ENCODE measurements at regions not wholly inside any gene's neighbourhood (a gene's known extent, or its start where the extent isn't known, plus 50 kb on each side); places are given as distances from the start of the nearest gene placed in this dataset.

DNA sequence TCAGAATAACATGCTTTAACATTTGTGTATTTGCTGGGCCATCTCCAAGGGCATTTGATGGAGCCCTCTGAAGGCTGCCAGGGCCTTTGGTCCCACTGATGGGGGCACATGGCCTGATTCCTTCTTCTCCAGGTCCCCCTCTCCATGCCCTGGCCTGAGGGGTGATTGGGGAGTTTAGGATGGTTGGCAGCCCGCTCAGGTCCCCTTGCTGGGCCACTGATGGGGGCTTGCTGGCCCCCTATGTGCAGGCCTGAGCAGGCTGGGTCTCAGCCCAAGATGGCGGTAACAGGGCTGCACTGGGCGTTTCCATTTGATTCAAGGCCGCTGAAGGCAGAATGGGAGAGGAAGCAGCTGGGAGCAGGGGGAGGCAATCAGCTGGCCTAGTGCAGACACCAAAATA, 113.7 kb upstream of the NECTIN1 start:
- DNase-seq: no peak
- no peaks in the 10 kb centered on the region for H3K36me3 Mint-ChIP-seq (ENCODE audit: low read depth)
- H3K27me3 Mint-ChIP-seq: peaks cover 37% of the 10 kb centered on the region
- H3K27ac Mint-ChIP-seq: no peak overlapping the region
- no peak overlapping the region for H3K4me3 Mint-ChIP-seq
- no peaks in the 10 kb centered on the region for H3K9me3 Mint-ChIP-seq
- no peaks in the 10 kb centered on the region for H3K4me1 Mint-ChIP-seq (ENCODE audit: low read depth)

DNA sequence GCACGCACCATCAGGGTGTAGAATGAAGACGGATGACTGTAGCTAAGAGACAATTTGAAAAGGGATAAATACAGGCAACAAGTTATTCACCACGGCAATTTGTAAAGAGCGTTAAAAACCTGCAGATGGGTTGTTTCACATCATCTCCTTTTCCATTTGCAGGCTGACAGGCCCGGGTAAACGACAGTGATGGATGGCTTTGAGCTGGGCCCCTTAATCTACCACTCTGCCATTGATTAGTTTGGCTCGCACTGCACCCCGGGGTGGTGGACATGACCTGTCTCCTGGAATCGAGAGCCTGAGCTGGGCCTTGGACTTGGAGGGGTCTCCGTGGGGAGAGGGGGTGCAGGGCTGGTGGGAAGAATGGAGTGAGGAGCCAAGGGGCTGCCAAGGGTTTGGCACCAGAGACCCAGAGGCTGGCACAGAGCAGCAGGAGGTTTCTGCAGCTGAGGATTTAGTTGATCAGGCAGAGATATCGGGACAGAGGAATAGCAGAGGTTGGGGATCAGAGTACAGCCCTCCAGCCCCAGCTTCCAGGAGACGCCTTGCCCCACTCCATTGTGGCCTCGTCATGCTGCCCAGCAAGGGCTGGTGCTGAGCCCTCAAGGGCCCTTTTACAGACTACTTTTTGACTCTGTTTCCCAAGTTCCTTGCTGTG, 110.6 kb upstream of the NECTIN1 start:
- peaks cover 55% of the 10 kb centered on the region for H3K27me3 Mint-ChIP-seq
- H3K36me3 Mint-ChIP-seq (ENCODE audit: low read depth): no peaks in the 10 kb centered on the region
- H3K4me1 Mint-ChIP-seq (ENCODE audit: low read depth): peaks cover 16% of the 10 kb centered on the region
- no peak overlapping the region for H3K4me3 Mint-ChIP-seq
- no peak overlapping the region for H3K27ac Mint-ChIP-seq
- H3K9me3 Mint-ChIP-seq: no peaks in the 10 kb centered on the region
- DNase-seq: no peak

DNA sequence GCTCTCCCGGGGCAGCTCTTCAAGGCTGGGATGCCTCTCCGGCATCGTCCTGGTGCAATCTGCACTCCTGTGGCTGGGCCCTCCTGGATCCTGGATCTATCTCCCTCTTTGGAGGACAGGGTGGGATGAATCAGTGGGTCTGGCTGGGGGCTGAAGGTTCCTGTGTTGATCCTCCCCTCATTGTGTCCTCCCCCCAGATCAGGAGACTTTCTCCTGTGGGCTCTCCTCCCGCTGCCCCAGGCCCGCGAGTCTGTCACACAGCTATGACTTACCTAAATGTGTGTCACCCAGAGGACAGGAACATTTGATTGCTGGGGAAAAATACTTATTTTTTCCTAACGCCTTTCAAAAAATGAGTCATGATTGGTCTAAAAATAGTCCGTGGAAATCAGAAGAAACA, 106.8 kb upstream of the NECTIN1 start:
- no peak for DNase-seq
- Mint-ChIP-seq H3K27ac (peak overlapping the region; percentile 50), H3K27me3 (peaks cover 68% of the 10 kb centered on the region), H3K9me3 (no peaks in the 10 kb centered on the region), H3K4me1 (ENCODE audit: low read depth) (peaks cover 17% of the 10 kb centered on the region), H3K4me3 (no peak overlapping the region), H3K36me3 (ENCODE audit: low read depth) (no peaks in the 10 kb centered on the region)

DNA sequence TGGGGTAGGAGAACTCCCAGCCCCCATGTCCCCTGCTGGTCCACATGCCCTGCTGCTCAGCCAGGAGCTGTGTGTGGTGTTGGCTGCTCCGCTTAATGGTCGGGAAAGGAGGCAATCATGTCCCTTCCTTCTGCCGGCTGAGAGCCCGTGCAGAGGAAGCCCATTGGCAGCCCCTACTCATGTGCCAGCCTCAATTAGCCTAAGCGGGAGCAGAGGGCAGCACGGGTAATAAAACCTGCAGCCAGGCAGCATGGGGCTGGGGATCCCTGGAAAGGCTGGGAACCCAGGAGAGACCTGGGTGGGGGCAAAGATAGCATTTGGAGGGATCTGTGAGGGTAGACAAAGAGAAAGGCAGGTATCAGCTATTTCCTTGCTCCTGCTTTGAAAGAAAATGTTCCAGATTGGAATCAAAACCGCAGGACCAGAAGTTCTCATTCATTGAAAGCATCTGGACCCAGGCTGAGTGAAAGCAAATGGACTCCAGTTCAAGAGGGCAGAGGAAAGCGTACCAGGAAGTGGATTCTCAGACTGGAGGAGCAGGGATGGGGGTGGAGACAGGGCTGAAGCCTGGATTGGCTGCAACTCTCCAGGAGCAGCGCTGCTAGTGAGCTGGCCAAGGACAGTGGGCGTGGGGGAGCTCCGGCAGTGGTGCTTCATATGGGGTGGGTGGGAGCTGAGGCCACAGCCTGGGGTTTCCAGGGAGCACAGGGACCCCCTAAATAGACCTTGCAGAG, 103.4 kb upstream of the NECTIN1 start:
- DNase-seq: no peak
- Mint-ChIP-seq H3K4me1 (ENCODE audit: low read depth) (peaks cover 17% of the 10 kb centered on the region), H3K36me3 (ENCODE audit: low read depth) (no peaks in the 10 kb centered on the region), H3K27me3 (peaks cover 67% of the 10 kb centered on the region), H3K4me3 (no peak overlapping the region), H3K9me3 (no peaks in the 10 kb centered on the region), H3K27ac (no peak overlapping the region)

DNA sequence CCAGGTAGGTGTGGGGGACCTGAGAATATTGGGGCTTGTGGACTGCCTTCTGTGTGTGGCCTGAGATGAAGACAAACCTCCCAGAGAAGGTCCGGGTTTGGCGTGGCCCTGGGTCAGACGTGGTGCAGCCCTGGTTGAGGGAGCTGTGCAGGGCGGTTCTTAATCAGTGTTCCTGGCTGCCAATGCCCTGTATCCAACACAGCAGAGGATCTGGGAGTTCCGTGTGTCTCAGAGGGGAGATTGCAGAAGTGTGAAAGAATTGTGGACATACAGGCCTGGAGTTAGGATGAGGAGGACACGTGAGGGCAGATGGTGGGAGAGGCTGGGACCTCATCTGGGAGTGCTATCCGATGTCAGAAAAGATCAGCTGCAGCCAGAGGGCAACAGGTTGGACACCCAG, 102.0 kb upstream of the NECTIN1 start:
- Mint-ChIP-seq H3K27me3 (peaks cover 67% of the 10 kb centered on the region), H3K9me3 (peaks cover under 1% of the 10 kb centered on the region), H3K4me1 (ENCODE audit: low read depth) (peaks cover 14% of the 10 kb centered on the region), H3K36me3 (ENCODE audit: low read depth) (no peaks in the 10 kb centered on the region), H3K4me3 (no peak overlapping the region), H3K27ac (no peak overlapping the region)
- no peak for DNase-seq

DNA sequence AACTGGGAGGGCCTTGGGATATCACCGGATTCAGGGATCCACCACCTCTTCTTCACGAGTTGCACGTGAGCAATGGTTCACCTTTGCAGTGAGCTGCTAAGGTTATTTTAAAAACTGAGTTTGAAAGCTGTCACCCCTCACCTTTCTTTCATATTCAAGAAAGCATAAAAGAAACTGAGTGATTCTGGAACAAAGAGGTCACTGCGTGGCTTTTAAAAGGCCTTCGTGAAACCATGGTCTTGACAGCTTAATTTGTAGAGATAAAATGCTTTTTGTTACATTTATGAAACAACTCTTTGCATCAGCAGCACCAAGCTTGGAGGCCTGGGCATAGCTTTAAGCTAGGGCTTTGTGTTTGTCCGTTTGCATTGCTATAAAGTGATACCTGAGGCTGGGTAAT, 101.4 kb upstream of the NECTIN1 start:
- Mint-ChIP-seq H3K4me3 (no peak overlapping the region), H3K36me3 (ENCODE audit: low read depth) (no peaks in the 10 kb centered on the region), H3K27ac (no peak overlapping the region), H3K4me1 (ENCODE audit: low read depth) (peaks cover 7% of the 10 kb centered on the region), H3K27me3 (peaks cover 66% of the 10 kb centered on the region), H3K9me3 (peaks cover 5% of the 10 kb centered on the region)
- DNase-seq: no peak

DNA sequence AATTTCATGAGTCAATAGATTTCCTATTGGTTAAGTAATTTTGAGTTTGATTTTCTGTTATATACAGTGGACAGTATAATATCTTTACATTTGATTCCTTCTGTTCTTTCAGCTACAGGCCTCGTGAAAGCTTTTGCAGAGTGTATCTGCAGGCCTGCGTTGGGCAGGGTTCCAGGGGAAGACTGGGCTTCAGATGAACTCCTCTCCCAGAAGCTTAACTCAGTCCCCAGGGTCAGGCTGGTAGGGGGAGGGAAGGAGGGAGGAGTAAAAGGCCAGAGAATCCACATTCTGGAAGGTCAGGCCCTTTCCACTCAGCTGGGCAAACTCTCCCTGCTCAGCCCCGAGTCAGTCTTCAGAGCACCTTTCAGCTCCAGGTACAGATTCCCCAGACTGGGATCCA, 100.4 kb upstream of the NECTIN1 start:
- DNase-seq: no peak
- H3K27me3 Mint-ChIP-seq: peaks cover 63% of the 10 kb centered on the region
- H3K4me3 Mint-ChIP-seq: no peak overlapping the region
- H3K36me3 Mint-ChIP-seq (ENCODE audit: low read depth): no peaks in the 10 kb centered on the region
- peaks cover 5% of the 10 kb centered on the region for H3K9me3 Mint-ChIP-seq
- no peaks in the 10 kb centered on the region for H3K4me1 Mint-ChIP-seq (ENCODE audit: low read depth)
- no peak overlapping the region for H3K27ac Mint-ChIP-seq

DNA sequence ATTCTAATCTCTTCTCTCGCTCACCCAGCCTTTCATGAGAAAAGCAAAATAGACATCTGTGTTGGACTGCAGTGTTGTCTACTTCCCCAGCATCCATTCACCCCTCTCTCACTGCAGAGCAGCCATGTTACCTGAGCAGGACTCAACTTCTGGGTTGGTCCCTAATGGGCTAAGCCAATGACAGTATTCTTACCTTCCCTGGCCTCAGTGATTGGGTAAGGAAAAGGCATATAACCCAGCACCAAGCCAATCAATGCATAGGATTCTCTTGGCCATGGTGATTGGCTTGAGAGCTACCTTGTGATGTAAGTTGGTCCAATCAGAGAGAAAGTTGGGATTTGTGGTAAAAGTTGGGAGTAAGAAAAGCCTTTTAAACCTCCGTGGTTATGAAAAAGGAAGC, 99.8 kb upstream of the NECTIN1 start:
- H3K27me3 Mint-ChIP-seq: peaks cover 59% of the 10 kb centered on the region
- H3K27ac Mint-ChIP-seq: no peak overlapping the region
- no peaks in the 10 kb centered on the region for H3K36me3 Mint-ChIP-seq (ENCODE audit: low read depth)
- no peak for DNase-seq
- H3K9me3 Mint-ChIP-seq: peaks cover 5% of the 10 kb centered on the region
- no peaks in the 10 kb centered on the region for H3K4me1 Mint-ChIP-seq (ENCODE audit: low read depth)
- no peak overlapping the region for H3K4me3 Mint-ChIP-seq

DNA sequence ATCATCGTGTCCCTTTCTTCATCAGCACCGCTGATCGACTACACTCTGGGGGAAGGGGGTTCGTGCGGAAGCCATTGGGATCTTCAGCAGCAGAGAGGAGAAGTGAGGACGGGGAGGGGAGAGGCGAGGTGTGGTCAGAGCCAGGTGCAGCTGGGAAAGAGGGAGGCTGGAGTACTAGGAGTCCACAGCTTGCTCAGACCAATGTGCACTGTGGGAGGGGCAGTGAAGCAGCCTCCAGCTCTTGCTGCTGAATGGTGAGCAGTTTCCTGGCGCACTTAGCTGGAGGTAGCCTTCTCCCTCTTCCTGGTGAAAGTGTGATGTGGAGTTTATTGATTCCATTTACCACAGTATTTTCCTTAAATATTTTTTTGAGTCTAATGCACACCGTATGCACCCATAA, 99.0 kb upstream of the NECTIN1 start:
- Mint-ChIP-seq H3K4me1 (ENCODE audit: low read depth) (no peaks in the 10 kb centered on the region), H3K36me3 (ENCODE audit: low read depth) (no peaks in the 10 kb centered on the region), H3K27me3 (peaks cover 55% of the 10 kb centered on the region), H3K27ac (no peak overlapping the region), H3K4me3 (no peak overlapping the region), H3K9me3 (peaks cover 5% of the 10 kb centered on the region)
- no peak for DNase-seq

DNA sequence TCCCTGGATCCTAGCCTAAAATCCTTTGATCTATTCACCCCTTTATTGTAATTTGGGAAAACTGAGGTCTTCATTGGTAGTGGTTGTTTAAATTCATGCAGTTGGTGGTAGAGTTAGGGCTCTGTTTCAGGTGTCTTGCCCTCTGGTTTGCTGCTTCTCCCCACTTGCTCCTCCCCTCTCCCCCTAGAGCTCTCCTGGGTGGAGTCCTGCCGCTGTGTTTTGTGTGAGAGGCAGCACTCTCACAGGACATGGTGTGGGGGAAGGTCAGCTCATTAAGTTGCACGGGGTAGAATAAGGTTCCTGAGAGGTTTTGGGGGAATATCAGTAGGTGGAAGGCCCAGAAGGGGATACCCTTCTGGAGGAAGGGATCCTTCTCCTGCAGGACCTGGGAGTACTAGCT, 98.1 kb upstream of the NECTIN1 start:
- peaks cover 50% of the 10 kb centered on the region for H3K27me3 Mint-ChIP-seq
- no peaks in the 10 kb centered on the region for H3K36me3 Mint-ChIP-seq (ENCODE audit: low read depth)
- H3K4me3 Mint-ChIP-seq: no peak overlapping the region
- peaks cover 5% of the 10 kb centered on the region for H3K9me3 Mint-ChIP-seq
- no peaks in the 10 kb centered on the region for H3K4me1 Mint-ChIP-seq (ENCODE audit: low read depth)
- no peak overlapping the region for H3K27ac Mint-ChIP-seq
- no peak for DNase-seq

DNA sequence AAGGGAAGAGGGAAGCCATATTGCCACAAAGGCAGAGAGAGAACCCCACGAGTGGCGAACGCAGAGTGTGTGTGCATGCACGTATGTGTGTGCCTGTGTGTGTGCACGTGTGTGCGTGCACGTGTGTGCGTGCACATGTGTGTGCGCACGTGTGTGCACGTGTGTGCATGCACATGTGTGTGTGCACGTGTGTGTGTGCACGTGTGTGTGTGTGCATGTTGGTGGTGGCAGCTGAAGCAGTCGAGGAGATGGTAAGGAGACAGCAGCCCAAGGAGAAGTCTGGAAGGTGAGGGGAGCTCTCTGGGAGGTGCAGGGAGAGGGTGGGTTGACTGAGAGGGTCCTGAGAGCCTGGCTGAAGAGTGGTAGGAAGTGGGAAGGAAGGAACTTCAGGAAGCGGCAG, 94.1 kb upstream of the NECTIN1 start:
- Mint-ChIP-seq H3K9me3 (peaks cover 5% of the 10 kb centered on the region), H3K27ac (no peak overlapping the region)

DNA sequence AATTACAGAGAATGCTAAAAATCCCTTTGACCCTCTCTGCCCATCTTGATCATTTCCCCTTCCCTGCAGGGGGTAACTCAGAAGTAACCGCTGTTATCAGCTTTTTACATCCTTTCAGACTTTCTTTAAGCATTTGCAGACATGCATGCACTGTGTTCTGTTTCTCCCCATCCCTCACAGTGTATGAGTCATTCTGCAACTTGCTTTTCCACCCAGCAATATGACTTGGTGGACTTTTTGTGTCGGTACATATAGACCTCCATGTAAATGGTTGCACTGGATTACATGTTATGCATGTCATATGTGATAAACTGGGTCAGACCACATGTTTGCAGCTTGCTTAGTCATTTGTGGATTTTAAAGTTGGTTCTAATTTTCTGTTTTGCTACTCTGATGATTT, 87.7 kb upstream of the NECTIN1 start:
- Mint-ChIP-seq H3K27me3 (peaks cover 31% of the 10 kb centered on the region), H3K9me3 (no peaks in the 10 kb centered on the region), H3K36me3 (ENCODE audit: low read depth) (no peaks in the 10 kb centered on the region), H3K4me3 (no peak overlapping the region), H3K27ac (no peak overlapping the region), H3K4me1 (ENCODE audit: low read depth) (no peaks in the 10 kb centered on the region)
- no peak for DNase-seq

More for the DNA sequence above, 94.1 kb upstream of the NECTIN1 start:
- Mint-ChIP-seq H3K4me1 (ENCODE audit: low read depth) (no peaks in the 10 kb centered on the region), H3K36me3 (ENCODE audit: low read depth) (no peaks in the 10 kb centered on the region), H3K4me3 (no peak overlapping the region), H3K27me3 (peaks cover 41% of the 10 kb centered on the region)
- no peak for DNase-seq

DNA sequence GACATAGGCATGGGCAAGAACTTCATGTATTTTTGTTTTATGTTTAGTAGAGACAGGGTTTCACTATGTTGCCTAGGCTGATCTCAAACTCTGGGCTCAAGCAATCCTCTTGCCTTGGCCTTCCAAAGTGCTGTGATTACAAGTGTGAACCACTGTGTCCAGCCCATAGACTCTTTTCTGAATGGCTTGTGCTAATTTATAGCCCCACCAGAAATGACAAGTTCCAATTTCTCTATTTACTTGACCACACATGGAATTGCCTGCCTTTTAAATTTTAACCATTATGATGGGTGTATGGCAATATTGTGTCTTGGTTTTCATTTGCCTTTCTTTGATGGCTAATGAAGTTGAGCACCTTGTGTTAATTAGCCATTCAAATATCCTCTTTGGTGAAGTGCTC, 85.8 kb upstream of the NECTIN1 start:
- Mint-ChIP-seq H3K27me3 (peaks cover 19% of the 10 kb centered on the region), H3K4me3 (no peak overlapping the region), H3K27ac (no peak overlapping the region), H3K9me3 (no peaks in the 10 kb centered on the region), H3K4me1 (ENCODE audit: low read depth) (no peaks in the 10 kb centered on the region), H3K36me3 (ENCODE audit: low read depth) (no peaks in the 10 kb centered on the region)
- no peak for DNase-seq

DNA sequence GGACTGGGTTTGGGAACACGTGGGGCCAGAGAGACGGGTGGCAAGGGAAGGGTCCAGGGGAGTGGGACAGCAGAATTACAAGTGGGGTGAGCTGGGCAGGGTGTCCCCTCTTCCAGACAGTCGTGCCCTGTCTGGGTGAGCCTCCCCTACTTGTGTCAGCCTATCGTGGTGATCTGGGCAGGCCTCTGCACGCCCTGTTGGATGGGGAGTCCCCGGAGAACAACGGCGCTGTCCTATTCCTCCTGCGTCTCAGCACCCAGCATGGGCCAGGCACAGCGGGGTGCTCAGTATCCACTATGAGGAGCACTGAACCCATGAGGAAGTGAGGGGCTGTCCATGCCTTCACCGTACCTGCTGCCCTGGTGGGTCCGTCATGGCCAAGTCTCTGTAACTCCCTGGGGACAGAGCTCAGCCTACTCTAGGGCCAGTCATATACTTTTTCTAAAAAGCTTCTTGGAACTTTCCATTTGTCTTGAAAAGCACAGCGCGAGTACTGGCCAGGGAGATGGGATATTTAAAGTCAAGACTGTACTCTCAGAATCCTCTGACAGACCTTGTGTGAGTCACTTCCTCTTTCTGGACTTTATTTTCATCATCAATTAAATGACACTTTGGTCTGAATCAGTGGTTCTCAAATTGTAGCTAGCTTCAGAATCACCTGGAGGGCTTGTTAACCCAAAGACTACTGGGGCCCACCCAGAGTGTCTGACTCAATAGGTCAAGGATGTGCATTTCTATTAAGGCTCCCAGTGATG, 81.7 kb upstream of the NECTIN1 start:
- Mint-ChIP-seq H3K4me1 (ENCODE audit: low read depth) (no peaks in the 10 kb centered on the region), H3K27me3 (no peaks in the 10 kb centered on the region), H3K27ac (no peak overlapping the region), H3K36me3 (ENCODE audit: low read depth) (no peaks in the 10 kb centered on the region), H3K4me3 (no peak overlapping the region), H3K9me3 (no peaks in the 10 kb centered on the region)
- DNase-seq: no peak

DNA sequence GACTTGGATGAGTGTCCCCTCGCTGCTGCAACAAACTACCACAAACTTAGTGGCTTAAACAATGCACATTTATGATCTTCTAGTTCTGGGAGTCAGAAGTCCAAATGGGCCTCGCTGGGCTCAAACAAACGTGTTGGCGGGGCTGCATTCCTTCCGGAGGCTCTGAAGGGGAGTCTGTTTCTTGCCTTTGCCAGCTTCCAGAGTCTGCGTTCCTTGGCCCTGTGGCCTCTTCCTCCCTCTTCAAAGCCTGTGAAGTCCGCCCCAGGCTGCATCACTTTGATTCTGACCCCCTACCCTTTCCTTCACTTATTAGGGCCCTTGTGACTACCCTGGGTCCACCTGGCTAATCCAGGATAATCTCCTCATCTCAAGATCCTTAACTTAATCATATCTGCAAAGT, 80.3 kb upstream of the NECTIN1 start:
- Mint-ChIP-seq H3K36me3 (ENCODE audit: low read depth) (no peaks in the 10 kb centered on the region), H3K27ac (no peak overlapping the region), H3K27me3 (no peaks in the 10 kb centered on the region)

More for the DNA sequence above, 80.3 kb upstream of the NECTIN1 start:
- H3K4me3 Mint-ChIP-seq: no peak overlapping the region
- DNase-seq: no peak
- H3K4me1 Mint-ChIP-seq (ENCODE audit: low read depth): no peaks in the 10 kb centered on the region
- no peaks in the 10 kb centered on the region for H3K9me3 Mint-ChIP-seq

Data from activated T-cell treated with anti-CD3 and anti-CD28 coated beads, Interleukin-2, amount 50 U/mL, for 24 hours (primary cell).